Colonic mucosa (tissue), 4 donors: ENCODE measurements at regions not wholly inside any gene's neighbourhood (a gene's known extent, or its start where the extent isn't known, plus 50 kb on each side); places are given as distances from the start of the nearest gene placed in this dataset.

Experiments used
- DNase-seq: peaks from one replicate; pipeline ENCODE4 v3.0.0-alpha.2; 2020
- H3K27ac ChIP-seq: fragments of 200-600 bp; one replicate; pipeline ENCODE4 v1.8.0; 2021
- H3K27me3 ChIP-seq: fragments of 200-600 bp; one replicate; pipeline ENCODE4 v1.8.0; 2021
- H3K36me3 ChIP-seq: fragments of 200-600 bp; one replicate; pipeline ENCODE4 v1.8.0; 2021
- H3K4me1 ChIP-seq: fragments of 200-600 bp; one replicate; pipeline ENCODE4 v1.8.0; 2021; ENCODE audit warnings: mild to moderate bottlenecking
- H3K4me3 ChIP-seq: fragments of 200-600 bp; one replicate; pipeline ENCODE4 v1.8.0; 2021
- H3K9ac ChIP-seq, 2 donors: one replicate each; pipeline ENCODE4 v1.7.0; 2013; ENCODE audit warnings: control low read depth in 2 of 2, low read depth in 2 of 2, low read length in 2 of 2
- H3K9me3 ChIP-seq: fragments of 200-600 bp; one replicate; pipeline ENCODE4 v1.8.0; 2021
- intact Hi-C: fragments of 100-400 bp; cut with DNase I; formaldehyde crosslinking; loops from one replicate; pipeline ENCODE4 v1.14.1; 2022
- TF ChIP-seq, protein P1 (sequence below): fragments of 200-600 bp; IDR thresholded peaks from one replicate; pipeline ENCODE4 v1.8.0; 2022; ENCODE audit warnings: antibody characterized with exemption, mild to moderate bottlenecking
- donor health status: healthy.
- donor health status: DM: no; HTN: no; CAD: no.
- donor health status: DM: no; HTN: no; CAD: no.

DNA sequence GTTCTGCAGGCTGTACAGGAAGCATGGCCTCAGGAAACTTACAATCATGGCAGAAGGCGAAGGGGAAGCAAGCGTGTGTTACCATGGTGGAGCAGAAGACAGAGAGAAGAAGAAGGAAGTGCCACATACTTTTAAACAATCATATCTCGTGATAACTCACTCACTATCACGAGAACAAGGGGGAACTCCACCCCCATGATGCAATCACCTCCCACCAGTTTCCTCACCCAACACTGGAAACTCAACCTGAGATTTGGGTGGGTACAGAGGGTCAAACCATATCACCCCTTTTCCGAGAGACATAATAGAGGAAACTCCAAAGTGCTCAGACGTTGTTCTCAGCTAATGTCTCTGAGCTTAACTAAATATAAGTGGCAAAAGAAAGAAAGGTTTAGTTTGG, 186.3 kb upstream of the MME start:
- intact Hi-C loops: no loop called here
- no peak overlapping the region for H3K27ac ChIP-seq
- TF ChIP-seq, protein P1, sequence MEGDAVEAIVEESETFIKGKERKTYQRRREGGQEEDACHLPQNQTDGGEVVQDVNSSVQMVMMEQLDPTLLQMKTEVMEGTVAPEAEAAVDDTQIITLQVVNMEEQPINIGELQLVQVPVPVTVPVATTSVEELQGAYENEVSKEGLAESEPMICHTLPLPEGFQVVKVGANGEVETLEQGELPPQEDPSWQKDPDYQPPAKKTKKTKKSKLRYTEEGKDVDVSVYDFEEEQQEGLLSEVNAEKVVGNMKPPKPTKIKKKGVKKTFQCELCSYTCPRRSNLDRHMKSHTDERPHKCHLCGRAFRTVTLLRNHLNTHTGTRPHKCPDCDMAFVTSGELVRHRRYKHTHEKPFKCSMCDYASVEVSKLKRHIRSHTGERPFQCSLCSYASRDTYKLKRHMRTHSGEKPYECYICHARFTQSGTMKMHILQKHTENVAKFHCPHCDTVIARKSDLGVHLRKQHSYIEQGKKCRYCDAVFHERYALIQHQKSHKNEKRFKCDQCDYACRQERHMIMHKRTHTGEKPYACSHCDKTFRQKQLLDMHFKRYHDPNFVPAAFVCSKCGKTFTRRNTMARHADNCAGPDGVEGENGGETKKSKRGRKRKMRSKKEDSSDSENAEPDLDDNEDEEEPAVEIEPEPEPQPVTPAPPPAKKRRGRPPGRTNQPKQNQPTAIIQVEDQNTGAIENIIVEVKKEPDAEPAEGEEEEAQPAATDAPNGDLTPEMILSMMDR: no peak
- no peak for DNase-seq
- H3K4me1 ChIP-seq: no peaks in the 10 kb centered on the region
- no peak overlapping the region for H3K9ac ChIP-seq
- H3K27me3 ChIP-seq: no peaks in the 10 kb centered on the region
- no peaks in the 10 kb centered on the region for H3K36me3 ChIP-seq
- H3K4me3 ChIP-seq: no peak overlapping the region
- no peaks in the 10 kb centered on the region for H3K9me3 ChIP-seq

DNA sequence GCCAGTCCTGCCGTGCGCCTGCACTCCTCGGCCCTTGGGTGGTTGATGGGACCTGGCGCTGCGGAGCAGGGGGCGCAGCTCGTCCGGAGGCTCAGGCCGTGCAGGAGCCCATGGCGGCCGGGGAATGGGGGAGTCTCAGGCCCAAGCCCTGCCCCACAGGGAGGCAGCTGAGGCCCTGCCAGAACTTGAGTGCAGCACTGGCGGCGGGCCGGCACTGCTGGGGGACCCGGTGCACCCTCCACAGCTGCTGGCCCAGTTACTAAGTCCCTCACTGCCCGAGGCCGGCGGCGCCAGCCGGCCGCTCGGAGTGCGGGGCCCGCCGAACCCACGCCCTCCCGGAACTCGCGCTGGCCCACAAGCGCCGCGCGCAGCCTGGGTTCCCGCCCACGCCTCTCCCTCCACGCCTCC, 190.9 kb upstream of the MME start:
- no peaks in the 10 kb centered on the region for H3K9me3 ChIP-seq
- H3K36me3 ChIP-seq: no peaks in the 10 kb centered on the region
- no peak overlapping the region for H3K27ac ChIP-seq
- no peak overlapping the region for H3K4me3 ChIP-seq
- DNase-seq: no peak
- no peak overlapping the region for H3K9ac ChIP-seq
- TF ChIP-seq, protein P1: no peak
- intact Hi-C loops: no loop called here
- H3K4me1 ChIP-seq: no peaks in the 10 kb centered on the region
- H3K27me3 ChIP-seq: no peaks in the 10 kb centered on the region

DNA sequence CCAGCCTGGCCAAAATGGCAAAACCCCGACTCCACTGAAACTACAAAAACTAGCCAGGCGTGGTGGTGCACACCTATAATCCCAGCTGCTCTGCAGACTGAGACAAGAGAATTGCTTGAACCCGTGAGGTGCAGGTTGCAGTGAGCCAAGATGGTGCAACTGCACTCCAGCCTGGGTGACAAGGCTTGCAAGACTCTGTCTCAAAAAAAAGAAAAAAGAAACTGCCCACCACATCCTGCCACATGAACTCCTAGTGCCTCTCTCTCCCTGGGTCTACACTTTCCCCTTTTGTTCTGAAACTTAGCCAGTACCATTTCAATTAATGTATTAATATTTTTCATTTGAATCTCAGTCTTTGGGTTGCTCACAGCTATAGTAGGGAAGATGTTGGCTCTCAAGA, 192.2 kb upstream of the MME start:
- no peak overlapping the region for H3K4me3 ChIP-seq
- TF ChIP-seq, protein P1: no peak
- no peaks in the 10 kb centered on the region for H3K27me3 ChIP-seq
- DNase-seq: no peak
- no peak overlapping the region for H3K27ac ChIP-seq
- no peaks in the 10 kb centered on the region for H3K9me3 ChIP-seq
- no peak overlapping the region for H3K9ac ChIP-seq
- intact Hi-C loops: no loop called here
- no peaks in the 10 kb centered on the region for H3K4me1 ChIP-seq
- no peaks in the 10 kb centered on the region for H3K36me3 ChIP-seq

GRCh38 chr3:154886437-154886836, 193.7 kb upstream of the MME start:
- Histone ChIP-seq H3K36me3 (no peaks in the 10 kb centered on the region), H3K27me3 (no peaks in the 10 kb centered on the region), H3K4me3 (no peak overlapping the region), H3K4me1 (no peaks in the 10 kb centered on the region), H3K9ac (no peak overlapping the region), H3K9me3 (no peaks in the 10 kb centered on the region), H3K27ac (no peak overlapping the region)
- intact Hi-C loops: no loop called here
- no peak for DNase-seq
- TF ChIP-seq, protein P1: no peak

DNA sequence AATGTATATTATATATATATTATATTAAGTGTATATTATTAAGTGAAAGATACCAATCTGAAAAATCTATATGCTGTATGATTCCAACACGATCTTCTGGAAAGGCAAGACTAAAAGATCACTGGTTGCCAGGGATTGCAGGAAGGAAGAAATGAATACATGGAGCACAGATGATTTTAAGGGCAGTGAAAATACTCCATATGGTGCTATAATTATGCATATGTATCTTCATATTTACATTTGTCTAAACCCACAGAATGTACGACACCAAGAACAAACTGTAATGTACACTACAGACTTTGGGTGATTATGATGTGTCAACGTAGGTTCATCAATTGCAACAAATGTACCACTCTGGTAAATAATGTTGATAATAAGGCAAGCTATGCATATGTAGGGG, 194.7 kb upstream of the MME start:
- Histone ChIP-seq H3K27ac (no peak overlapping the region), H3K4me3 (no peak overlapping the region), H3K36me3 (no peaks in the 10 kb centered on the region), H3K4me1 (no peaks in the 10 kb centered on the region), H3K9me3 (no peaks in the 10 kb centered on the region), H3K27me3 (no peaks in the 10 kb centered on the region), H3K9ac (no peak overlapping the region)
- no peak for DNase-seq
- intact Hi-C loops: no loop called here
- TF ChIP-seq, protein P1: no peak

DNA sequence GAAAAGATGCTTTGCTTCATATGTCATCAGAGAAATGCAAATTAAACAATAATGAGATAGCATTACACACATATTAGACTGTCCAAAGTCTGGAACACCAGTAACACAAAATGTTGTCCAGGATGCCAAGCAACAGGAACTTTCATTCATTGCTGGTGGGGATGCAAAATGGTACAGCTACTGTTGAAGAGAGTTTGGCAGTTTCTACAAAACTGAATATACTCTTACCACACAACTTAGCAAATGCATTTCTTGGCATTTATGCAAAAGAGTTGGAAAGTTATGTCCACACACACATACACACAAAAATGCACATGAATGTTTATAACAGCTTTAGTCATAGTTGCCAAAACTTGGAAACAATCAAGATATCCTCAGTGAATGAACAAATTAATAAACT, 195.2 kb upstream of the MME start:
- Histone ChIP-seq H3K27me3 (no peaks in the 10 kb centered on the region), H3K9me3 (no peaks in the 10 kb centered on the region), H3K9ac (no peak overlapping the region), H3K4me3 (no peak overlapping the region), H3K27ac (no peak overlapping the region), H3K4me1 (no peaks in the 10 kb centered on the region), H3K36me3 (no peaks in the 10 kb centered on the region)
- TF ChIP-seq, protein P1: no peak
- DNase-seq: no peak
- intact Hi-C loops: no loop called here
